ENCODE measurements at regions not wholly inside any gene's neighbourhood (a gene's known extent, or its start where the extent isn't known, plus 50 kb on each side); places are given as distances from the start of the nearest gene placed in this dataset.
"Not testable (repeated sequence)": the region's sequence is repeated elsewhere in the genome, so short reads cannot be mapped to it uniquely, and the experiment has no call there.

GRCh38 chr15:93343402-93343801 lies 254.4 kb upstream of the RGMA start:
- not testable (repeated sequence) for TF ChIP-seq ATF1 (CRISPR knock-in tag; IDR thresholded peaks at IDR 0.05); CTCF (IDR thresholded peaks at IDR 0.05); CBFB (CRISPR knock-in tag; IDR thresholded peaks at IDR 0.05; ENCODE audit: low read depth); ESRRA (CRISPR knock-in tag; IDR thresholded peaks at IDR 0.05; ENCODE audit: borderline replicate concordance); FOXP4 (CRISPR knock-in tag; IDR thresholded peaks at IDR 0.05); FOXK1 (CRISPR knock-in tag; IDR thresholded peaks at IDR 0.05); CREM (CRISPR knock-in tag; IDR thresholded peaks at IDR 0.05); ATF2 (CRISPR knock-in tag; IDR thresholded peaks at IDR 0.05; ENCODE audit: borderline replicate concordance, low read depth)
